Endodermal cell (in vitro differentiated cells): ENCODE measurements at regions not wholly inside any gene's neighbourhood (a gene's known extent, or its start where the extent isn't known, plus 50 kb on each side); places are given as distances from the start of the nearest gene placed in this dataset.
A peak's percentile ranks its signal among the peaks of the same experiment; 100 is the strongest.
"Not testable (repeated sequence)": the region's sequence is repeated elsewhere in the genome, so short reads cannot be mapped to it uniquely, and the experiment has no call there.

ENCODE experiments used
- DNase-seq: peaks from one replicate; pipeline ENCODE4 v3.0.0-alpha.2; 2017
- H3K27ac ChIP-seq: 2 replicates; pipeline ENCODE4 v1.5.1; 2013; ENCODE audit warnings: mild to moderate bottlenecking, low read depth, low read length, moderate library complexity
- H3K27me3 ChIP-seq: 2 replicates; pipeline ENCODE4 v1.6.1; 2013; ENCODE audit warnings: mild to moderate bottlenecking, low read length, moderate library complexity; ENCODE audit not compliant: insufficient read depth, control insufficient read depth, poor library complexity, severe bottlenecking
- H3K36me3 ChIP-seq: 2 replicates; pipeline ENCODE4 v1.7.0; 2013; ENCODE audit warnings: mild to moderate bottlenecking, low read length, moderate library complexity; ENCODE audit not compliant: control insufficient read depth, insufficient read depth
- H3K4me1 ChIP-seq: one replicate; pipeline ENCODE4 v1.7.0; 2013; ENCODE audit warnings: low read length; ENCODE audit not compliant: control insufficient read depth, insufficient read depth
- H3K4me3 ChIP-seq: 2 replicates; pipeline ENCODE4 v1.5.1; 2013; ENCODE audit warnings: mild to moderate bottlenecking, low read length, moderate library complexity
- H3K9ac ChIP-seq: 2 replicates; pipeline ENCODE4 v1.6.1; 2013; ENCODE audit warnings: mild to moderate bottlenecking, low read length, moderate library complexity; ENCODE audit not compliant: poor library complexity, severe bottlenecking; ENCODE audit errors: extremely low read depth
- H3K9me3 ChIP-seq: 2 replicates; pipeline ENCODE4 v1.6.1; 2013; ENCODE audit warnings: mild to moderate bottlenecking, low read length, moderate library complexity; ENCODE audit not compliant: control insufficient read depth
- H3K27ac Mint-ChIP-seq: 2 replicates; pipeline ENCODE4 v1.8.0; 2020; ENCODE audit warnings: mixed read lengths
- H3K27me3 Mint-ChIP-seq: 2 replicates; pipeline ENCODE4 v1.8.0; 2021; ENCODE audit warnings: mild to moderate bottlenecking, mixed read lengths; ENCODE audit not compliant: insufficient read depth
- H3K36me3 Mint-ChIP-seq: 2 replicates; pipeline ENCODE4 v1.8.0; 2020; ENCODE audit warnings: low read depth, mixed read lengths
- H3K4me1 Mint-ChIP-seq: 2 replicates; pipeline ENCODE4 v1.8.0; 2020; ENCODE audit warnings: mixed read lengths
- H3K4me3 Mint-ChIP-seq: 2 replicates; pipeline ENCODE4 v1.8.0; 2020; ENCODE audit warnings: mild to moderate bottlenecking, moderate library complexity, mixed read lengths
- H3K9me3 Mint-ChIP-seq: 2 replicates; pipeline ENCODE4 v1.8.0; 2020; ENCODE audit warnings: mild to moderate bottlenecking, mixed read lengths
- CTCF ChIP-seq: fragments of 200-600 bp; sonication (generic); conservative IDR thresholded peaks from 2 replicates; pipeline ENCODE4 v1.5.0; 2021; ENCODE audit warnings: antibody characterized with exemption, mild to moderate bottlenecking
- WGBS, 2 experiments: methylation state at CpG; one replicate each; pipeline versions ENCODE4 v1.1.5 to v1.1.7; 2013; ENCODE audit warnings: missing lambda C conversion rate in 2 of 2, mixed read lengths in 1 of 2; ENCODE audit not compliant: insufficient coverage in 1 of 2, insufficient read length in 1 of 2; 5-methylcytosine and 5-hydroxymethylcytosine counted together

- H3K4me3 ChIP-seq, result no peak overlapping the region
- no peaks in the 10 kb centered on the region for H3K27me3 Mint-ChIP-seq
- no peaks in the 10 kb centered on the region for H3K36me3 Mint-ChIP-seq
These were observed 716.6 kb upstream of the LUZP2 start for GRCh38 chr11:23780231-23780630.

GRCh38 chr11:23781803-23782560, 714.9 kb upstream of the LUZP2 start:
- no peak for TF ChIP-seq CTCF
- Mint-ChIP-seq H3K4me1 (peaks cover 6% of the 10 kb centered on the region), H3K36me3 (no peaks in the 10 kb centered on the region), H3K27me3 (no peaks in the 10 kb centered on the region), H3K4me3 (no peak overlapping the region), H3K27ac (no peak overlapping the region), H3K9me3 (peaks cover under 1% of the 10 kb centered on the region)
- Histone ChIP-seq H3K36me3 (no peaks in the 10 kb centered on the region), H3K9me3 (no peaks in the 10 kb centered on the region), H3K27ac (no peak overlapping the region), H3K27me3 (no peaks in the 10 kb centered on the region), H3K4me3 (no peak overlapping the region), H3K4me1 (peaks cover 2% of the 10 kb centered on the region), H3K9ac (no peak overlapping the region)
- no peak for DNase-seq
- 93% methylated on average over 4 of the region's 4 CpGs; no CpG with 5 or more reads in 1 of the 2 experiments for WGBS, 2 experiments

More at GRCh38 chr11:23780231-23780630, 716.6 kb upstream of the LUZP2 start:
- no peaks in the 10 kb centered on the region for H3K27me3 ChIP-seq
- Mint-ChIP-seq H3K4me1 (no peaks in the 10 kb centered on the region), H3K9me3 (peaks cover 2% of the 10 kb centered on the region), H3K27ac (no peak overlapping the region), H3K4me3 (no peak overlapping the region)
- H3K4me1 ChIP-seq, result no peaks in the 10 kb centered on the region
- no peak for DNase-seq
- H3K36me3 ChIP-seq, result no peaks in the 10 kb centered on the region
- H3K27ac ChIP-seq, result no peak overlapping the region
- H3K9me3 ChIP-seq, result no peaks in the 10 kb centered on the region
- no peak overlapping the region for H3K9ac ChIP-seq
- TF ChIP-seq CTCF, result no peak

- Mint-ChIP-seq H3K4me1 (peaks cover 10% of the 10 kb centered on the region), H3K27ac (peak overlapping the region; percentile 36)
- H3K9ac ChIP-seq, H3K4me1 ChIP-seq, H3K27ac ChIP-seq, DNase-seq, H3K4me3 Mint-ChIP-seq, H3K36me3 ChIP-seq, H3K27me3 Mint-ChIP-seq, H3K36me3 Mint-ChIP-seq, H3K27me3 ChIP-seq, H3K9me3 Mint-ChIP-seq, H3K4me3 ChIP-seq: not testable (repeated sequence)
- H3K9me3 ChIP-seq, result peaks cover 11% of the 10 kb centered on the region
- 83% methylated on average over 1 of the region's 1 CpG; no CpG with 5 or more reads in 1 of the 2 experiments for WGBS, 2 experiments
These were observed 709.9 kb upstream of the LUZP2 start for GRCh38 chr11:23786974-23787373.
